Islet precursor cell (in vitro differentiated cells): ENCODE measurements at regions not wholly inside any gene's neighbourhood (a gene's known extent, or its start where the extent isn't known, plus 50 kb on each side); places are given as distances from the start of the nearest gene placed in this dataset.

ENCODE experiments used
- DNase-seq: peaks from one replicate; pipeline ENCODE4 v3.0.0-alpha.2; 2018

GRCh38 chr22:48704335-48704734 lies 1123.3 kb downstream of the BRD1 start:
- no peak for DNase-seq

GRCh38 chr22:48703265-48703941 lies 1124.3 kb downstream of the BRD1 start:
- DNase-seq, result no peak

GRCh38 chr22:48702573-48703264 lies 1125.0 kb downstream of the BRD1 start:
- DNase-seq, result peak; percentile 82

- no peak for DNase-seq
Observed at GRCh38 chr22:48701296-48702030, 1126.2 kb downstream of the BRD1 start.

- DNase-seq, result no peak
Observed at GRCh38 chr22:48700566-48701295, 1126.9 kb downstream of the BRD1 start.

- DNase-seq, result no peak
Observed at GRCh38 chr22:48700180-48700565, 1127.5 kb downstream of the BRD1 start.

- no peak for DNase-seq
Observed at GRCh38 chr22:48699511-48699910, 1128.2 kb downstream of the BRD1 start.

GRCh38 chr22:48698618-48699017 lies 1129.1 kb downstream of the BRD1 start:
- DNase-seq, result no peak

GRCh38 chr22:48697694-48698276 lies 1129.9 kb downstream of the BRD1 start:
- DNase-seq, result no peak

- no peak for DNase-seq
Observed at GRCh38 chr22:48697223-48697622, 1130.5 kb downstream of the BRD1 start.

GRCh38 chr22:48696371-48696770 lies 1131.3 kb downstream of the BRD1 start:
- DNase-seq, result no peak

- no peak for DNase-seq
Observed at GRCh38 chr22:48695731-48696305, 1131.9 kb downstream of the BRD1 start.

GRCh38 chr22:48695251-48695650 lies 1132.4 kb downstream of the BRD1 start:
- no peak for DNase-seq

GRCh38 chr22:48694296-48694883 lies 1133.3 kb downstream of the BRD1 start:
- DNase-seq, result no peak

GRCh38 chr22:48693377-48694135 lies 1134.1 kb downstream of the BRD1 start:
- peak; percentile 64 for DNase-seq

- DNase-seq, result no peak
Observed at GRCh38 chr22:48692734-48693376, 1134.8 kb downstream of the BRD1 start.

GRCh38 chr22:48691431-48691851 lies 1136.2 kb downstream of the BRD1 start:
- DNase-seq, result no peak

- DNase-seq, result no peak
Observed at GRCh38 chr22:48690583-48691317, 1136.9 kb downstream of the BRD1 start.

GRCh38 chr22:48689206-48689605 lies 1138.5 kb downstream of the BRD1 start:
- DNase-seq, result no peak

GRCh38 chr22:48688366-48688765 lies 1139.3 kb downstream of the BRD1 start:
- DNase-seq, result no peak
